GM19397 (cell line): ENCODE measurements at regions not wholly inside any gene's neighbourhood (a gene's known extent, or its start where the extent isn't known, plus 50 kb on each side); places are given as distances from the start of the nearest gene placed in this dataset.
A peak's percentile ranks its signal among the peaks of the same experiment; 100 is the strongest.

Experiments used
- ATAC-seq: cut with Tn5 transposase; IDR thresholded peaks from one replicate; pipeline ENCODE4 v1.9.1; 2021; ENCODE audit warnings: mild to moderate bottlenecking, moderate library complexity; ENCODE audit not compliant: unreplicated experiment

DNA sequence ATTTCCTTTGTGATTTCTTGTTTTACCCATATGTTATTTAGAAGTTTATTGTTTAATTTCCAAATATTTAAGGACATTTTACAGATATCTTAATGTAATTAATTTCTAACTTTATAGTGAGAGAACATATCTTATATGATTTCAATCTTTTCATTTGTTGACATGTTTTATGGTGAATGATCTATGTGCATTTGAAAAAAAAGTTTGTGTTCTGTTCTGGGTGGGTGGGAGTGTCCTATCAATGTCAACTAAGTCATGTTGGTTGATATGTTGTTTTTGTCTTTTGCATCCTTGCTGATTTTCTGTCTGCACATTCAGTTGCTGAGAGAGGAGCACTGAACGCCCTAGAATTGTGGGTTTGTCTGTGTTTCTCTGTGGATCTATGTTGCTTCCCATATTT is 50.3 kb upstream of the CBFA2T3 start:
- no peak for ATAC-seq

GRCh38 chr16:89031715-89032659 is 55.0 kb upstream of the CBFA2T3 start:
- ATAC-seq, result peak; percentile 80

DNA sequence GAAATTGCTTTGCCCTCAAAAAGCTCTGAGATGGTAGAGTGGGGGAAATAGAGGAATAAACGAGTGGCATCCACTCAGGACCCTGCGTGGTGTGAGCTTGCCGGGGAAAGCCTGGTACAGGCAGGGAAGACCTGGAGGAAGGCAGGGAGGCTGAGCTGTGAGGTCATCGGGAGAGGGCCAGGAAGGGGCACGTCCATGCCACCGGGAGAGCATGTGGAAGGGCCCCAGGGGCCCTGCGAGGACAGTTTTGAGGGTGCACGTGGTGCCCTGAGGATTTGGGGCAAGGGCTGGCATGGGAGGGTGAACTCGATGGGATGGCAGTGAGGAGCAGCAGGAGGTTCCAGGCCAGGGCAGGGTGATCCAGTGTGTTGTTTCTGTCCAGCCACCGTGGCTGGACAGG is 56.3 kb upstream of the CBFA2T3 start:
- ATAC-seq, result no peak

DNA sequence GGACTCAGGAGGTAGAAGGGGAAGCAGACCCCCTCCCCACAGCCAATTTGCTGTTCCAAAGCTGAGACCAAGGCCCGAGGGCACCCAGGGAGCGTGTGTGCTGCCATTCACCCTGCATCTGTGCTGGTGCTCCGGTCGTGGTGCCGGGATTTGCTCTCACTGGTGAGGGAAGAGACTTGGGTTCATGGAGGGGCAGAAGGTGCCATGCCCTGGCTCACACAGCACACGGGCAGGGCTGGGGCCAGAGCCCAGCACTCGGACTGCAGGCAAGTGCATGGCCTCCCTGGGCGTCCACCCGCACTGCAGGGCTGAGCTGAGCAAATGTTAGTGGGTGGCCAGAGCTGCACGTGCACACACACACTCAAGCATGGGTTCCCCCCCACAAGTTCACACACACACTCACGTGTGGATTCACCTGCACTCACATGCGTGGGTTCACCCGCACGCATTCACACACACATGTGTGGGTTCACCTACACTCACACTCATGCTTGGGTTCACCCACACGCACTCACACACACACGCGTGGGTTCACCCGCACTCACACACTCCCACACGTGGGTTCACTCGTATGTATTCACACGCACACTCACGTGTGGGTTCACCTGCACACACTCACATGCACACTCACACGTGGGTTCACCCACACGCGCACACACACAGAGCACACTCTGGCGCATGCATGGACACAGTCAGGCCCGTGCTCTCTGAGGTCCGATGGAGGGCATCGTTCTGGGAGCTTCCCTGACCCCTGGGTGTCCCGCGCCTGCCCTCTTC is 57.0 kb upstream of the CBFA2T3 start:
- no peak for ATAC-seq

- no peak for ATAC-seq
Measured at GRCh38 chr16:89034573-89034961, 57.6 kb upstream of the CBFA2T3 start.

GRCh38 chr16:89034971-89035668 is 58.1 kb upstream of the CBFA2T3 start:
- no peak for ATAC-seq

GRCh38 chr16:89035669-89036570 is 57.7 kb upstream of the ACSF3 start:
- ATAC-seq, result no peak

DNA sequence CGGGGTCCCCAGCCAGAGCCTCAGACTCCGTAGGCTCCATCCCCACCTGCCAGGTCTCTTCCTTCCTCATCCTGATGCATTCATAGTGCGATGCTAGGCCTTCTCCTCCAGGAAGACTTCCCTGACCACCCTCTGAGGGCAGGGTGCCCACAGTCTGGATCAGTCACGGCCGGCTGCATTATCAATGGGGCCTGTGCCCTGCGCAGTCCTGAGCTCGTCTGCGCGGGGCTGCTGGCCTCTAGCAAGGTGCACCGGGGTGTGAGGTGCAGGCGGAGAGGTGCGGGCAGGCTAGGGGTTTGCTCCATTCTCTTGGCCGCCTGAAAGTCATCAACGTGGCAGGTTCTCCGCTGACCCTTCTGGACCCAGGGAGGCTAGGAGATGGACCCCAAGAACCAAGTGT is 56.9 kb upstream of the ACSF3 start:
- no peak for ATAC-seq

DNA sequence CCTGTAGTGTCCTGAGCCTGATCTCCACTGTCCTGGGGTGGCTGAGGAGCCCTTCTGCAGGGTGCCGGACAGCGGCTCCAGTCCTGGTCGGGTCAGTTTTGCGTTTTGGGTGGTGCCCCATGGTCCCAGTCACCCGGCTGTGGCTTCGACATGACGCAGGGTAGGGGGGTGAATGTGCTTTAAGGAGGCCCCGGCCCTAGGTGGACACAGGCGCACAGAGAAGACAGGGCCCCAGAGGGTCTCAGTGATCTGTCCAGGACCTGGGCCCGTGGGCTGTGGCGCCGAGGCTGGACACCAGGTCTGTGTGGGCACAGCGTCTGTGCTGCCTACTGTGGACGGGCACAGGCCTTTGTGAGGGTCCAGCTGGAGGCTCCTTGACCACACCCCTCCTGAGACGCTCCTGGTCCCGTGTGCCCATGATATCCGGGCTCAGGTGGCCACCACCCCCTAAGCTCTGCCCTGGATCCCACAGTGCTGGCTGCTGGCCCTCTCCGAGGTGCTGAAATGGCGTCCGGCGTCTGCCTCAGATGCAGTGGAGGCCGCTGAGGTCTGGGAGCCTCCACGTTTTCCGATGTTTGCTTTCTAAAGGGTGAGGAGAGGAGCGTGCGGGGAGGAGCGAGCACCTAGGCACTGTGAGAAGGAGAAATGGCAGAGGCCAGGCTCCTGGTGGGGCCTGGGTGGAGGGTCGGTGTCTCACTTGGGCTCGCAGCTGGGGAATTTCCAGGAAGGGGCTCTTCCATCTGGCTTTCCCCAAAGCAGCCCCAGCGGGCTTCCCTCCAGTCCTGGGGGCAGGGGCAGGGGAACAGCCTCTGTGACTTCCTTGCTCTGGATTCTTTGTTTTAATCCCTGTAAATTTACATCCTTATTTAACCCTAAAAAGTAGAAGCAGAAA is 56.1 kb upstream of the ACSF3 start:
- no peak for ATAC-seq

DNA sequence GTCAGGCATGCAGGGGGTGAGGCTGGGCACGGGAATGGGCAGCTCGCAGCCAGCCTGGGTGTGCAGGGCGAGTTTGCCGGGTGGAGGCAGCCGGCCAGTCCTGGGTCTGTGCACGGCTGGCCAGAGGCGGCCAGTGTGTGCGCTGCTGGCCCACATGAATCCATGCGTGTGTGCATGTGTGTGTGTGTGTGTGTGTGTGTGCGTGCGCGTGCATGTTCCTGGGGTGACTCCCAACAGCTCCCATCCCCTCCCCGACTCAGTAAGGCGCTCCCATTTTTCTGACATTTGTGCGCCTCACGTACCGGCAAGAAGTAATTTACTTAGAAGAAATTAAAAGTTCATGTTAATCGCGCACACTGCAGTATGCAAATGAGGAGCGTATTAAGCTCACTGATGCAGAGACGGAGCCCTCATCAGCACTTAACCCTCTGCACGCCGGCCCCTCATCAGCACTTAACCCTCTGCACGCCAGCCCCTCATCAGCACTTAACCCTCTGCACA is 55.4 kb upstream of the ACSF3 start:
- ATAC-seq, result no peak

GRCh38 chr16:89038811-89039735 is 54.6 kb upstream of the ACSF3 start:
- no peak for ATAC-seq

DNA sequence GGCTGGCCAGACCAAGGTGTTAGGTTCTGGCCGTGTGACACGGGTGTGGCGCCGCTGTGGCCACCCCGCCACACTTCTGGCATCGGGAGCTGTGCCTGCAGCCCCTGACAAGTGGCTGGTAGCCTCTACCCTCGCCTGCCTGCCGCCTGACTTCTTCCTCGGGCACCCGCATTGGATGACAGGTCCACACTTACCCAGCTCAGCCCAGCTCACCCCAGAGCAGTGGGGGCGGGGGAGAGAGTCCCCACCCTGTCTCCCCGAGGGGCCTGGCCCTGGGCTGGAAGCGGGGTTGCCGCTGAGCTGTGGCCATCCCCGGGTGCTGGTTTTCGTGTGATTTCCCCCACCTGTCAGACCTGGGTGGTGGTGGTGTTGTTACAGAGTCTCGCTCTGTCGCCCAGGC is 53.9 kb upstream of the ACSF3 start:
- no peak for ATAC-seq

DNA sequence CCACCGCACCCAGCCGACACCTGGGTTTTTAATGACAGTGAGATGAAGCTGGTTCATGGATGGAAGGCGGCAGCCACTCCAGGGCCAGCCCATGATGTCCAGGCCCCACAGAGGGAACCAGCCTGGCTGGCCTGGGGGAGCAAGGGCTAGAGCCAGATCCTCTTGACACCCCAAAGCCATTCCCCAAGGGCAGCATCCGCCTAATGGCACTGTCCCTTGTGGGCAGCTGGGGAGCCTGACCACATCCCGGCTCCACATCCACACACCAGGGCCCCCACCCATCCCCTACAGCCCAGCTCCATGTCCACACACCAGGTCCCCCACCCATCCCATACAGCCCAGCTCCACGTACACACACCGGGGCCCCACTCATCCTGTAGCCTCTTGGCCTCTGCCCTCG is 53.3 kb upstream of the ACSF3 start:
- ATAC-seq, result no peak

DNA sequence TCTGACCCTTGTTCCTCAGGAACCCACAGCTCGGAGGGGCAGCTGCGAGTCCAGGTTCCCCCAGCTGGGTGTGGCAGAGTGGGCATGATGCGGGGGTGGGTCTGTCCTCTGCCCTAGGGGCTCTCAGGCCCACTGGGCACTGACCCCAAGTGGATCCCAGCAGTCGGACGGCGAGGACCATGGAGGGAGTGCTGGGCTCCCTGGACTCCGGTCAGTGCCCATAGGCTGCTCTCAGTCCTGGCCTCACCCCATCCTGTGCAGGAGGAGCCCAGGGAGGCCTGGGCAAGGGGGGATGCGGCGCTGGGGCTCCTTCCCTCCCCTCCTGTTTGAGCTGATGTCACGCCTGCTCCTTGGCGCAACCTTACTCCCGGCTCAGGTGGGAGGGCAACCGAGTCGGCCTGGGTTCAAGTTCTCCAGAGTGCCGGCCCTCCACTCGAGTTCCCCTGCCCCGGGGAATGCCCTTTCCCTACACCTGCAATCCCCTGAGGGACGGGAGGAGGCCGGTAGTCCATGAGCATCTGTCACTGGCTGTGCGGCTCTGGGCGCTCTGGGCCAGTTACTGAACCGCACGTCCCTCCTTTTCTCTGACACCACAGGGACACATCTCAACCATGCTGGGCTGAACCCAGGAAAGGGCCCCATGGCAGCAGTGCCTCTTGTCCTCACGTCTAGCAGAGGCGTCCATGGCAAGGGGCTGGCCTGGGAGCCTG is 52.6 kb upstream of the ACSF3 start:
- no peak for ATAC-seq

- no peak for ATAC-seq
Measured at GRCh38 chr16:89041571-89042481, 51.8 kb upstream of the ACSF3 start.

GRCh38 chr16:89042711-89043551 is 50.7 kb upstream of the ACSF3 start:
- ATAC-seq, result no peak
